ENCODE measurements at regions not wholly inside any gene's neighbourhood (a gene's known extent, or its start where the extent isn't known, plus 50 kb on each side); places are given as distances from the start of the nearest gene placed in this dataset.

DNA sequence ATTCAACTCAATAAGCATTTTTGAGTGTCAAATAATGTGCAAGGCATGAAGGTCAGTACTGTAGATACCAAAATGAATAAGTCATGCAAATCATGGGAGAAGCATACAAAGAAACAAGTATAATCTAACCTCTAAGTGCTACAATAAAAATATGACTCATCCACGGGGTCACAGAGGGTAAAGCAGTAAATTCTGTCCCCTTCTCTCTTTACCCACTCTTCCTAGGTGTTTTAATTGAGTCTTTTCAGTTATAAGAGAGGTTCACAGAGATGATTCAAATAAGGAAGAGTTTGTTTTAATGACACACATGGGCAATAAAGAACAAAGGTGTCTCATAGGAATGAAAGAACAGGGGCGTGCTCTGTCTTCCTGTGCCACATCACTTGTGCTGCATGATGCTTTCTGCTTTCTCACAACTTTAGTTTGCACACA is 71.5 kb upstream of the DAAM1 start:
- no peak overlapping the region for H3K4me3 ChIP-seq (replicated peaks; ENCODE audit: low read depth, low read length)
- no peaks in the 10 kb centered on the region for H3K36me3 ChIP-seq (ENCODE audit: control insufficient read depth, insufficient read depth, low read length)
- no peaks in the 10 kb centered on the region; the same call in 1 of the 2 replicates for H3K27me3 ChIP-seq (replicated peaks; ENCODE audit: control insufficient read depth, insufficient read depth, low read length)
- TF ChIP-seq, protein P1, sequence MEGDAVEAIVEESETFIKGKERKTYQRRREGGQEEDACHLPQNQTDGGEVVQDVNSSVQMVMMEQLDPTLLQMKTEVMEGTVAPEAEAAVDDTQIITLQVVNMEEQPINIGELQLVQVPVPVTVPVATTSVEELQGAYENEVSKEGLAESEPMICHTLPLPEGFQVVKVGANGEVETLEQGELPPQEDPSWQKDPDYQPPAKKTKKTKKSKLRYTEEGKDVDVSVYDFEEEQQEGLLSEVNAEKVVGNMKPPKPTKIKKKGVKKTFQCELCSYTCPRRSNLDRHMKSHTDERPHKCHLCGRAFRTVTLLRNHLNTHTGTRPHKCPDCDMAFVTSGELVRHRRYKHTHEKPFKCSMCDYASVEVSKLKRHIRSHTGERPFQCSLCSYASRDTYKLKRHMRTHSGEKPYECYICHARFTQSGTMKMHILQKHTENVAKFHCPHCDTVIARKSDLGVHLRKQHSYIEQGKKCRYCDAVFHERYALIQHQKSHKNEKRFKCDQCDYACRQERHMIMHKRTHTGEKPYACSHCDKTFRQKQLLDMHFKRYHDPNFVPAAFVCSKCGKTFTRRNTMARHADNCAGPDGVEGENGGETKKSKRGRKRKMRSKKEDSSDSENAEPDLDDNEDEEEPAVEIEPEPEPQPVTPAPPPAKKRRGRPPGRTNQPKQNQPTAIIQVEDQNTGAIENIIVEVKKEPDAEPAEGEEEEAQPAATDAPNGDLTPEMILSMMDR (IDR thresholded peaks at IDR 0.05; ENCODE audit: insufficient read depth, low read length, poor library complexity, severe bottlenecking), result no peak
- peak; percentile 52 for DNase-seq (ENCODE audit: extremely low read depth, insufficient read length)

DNA sequence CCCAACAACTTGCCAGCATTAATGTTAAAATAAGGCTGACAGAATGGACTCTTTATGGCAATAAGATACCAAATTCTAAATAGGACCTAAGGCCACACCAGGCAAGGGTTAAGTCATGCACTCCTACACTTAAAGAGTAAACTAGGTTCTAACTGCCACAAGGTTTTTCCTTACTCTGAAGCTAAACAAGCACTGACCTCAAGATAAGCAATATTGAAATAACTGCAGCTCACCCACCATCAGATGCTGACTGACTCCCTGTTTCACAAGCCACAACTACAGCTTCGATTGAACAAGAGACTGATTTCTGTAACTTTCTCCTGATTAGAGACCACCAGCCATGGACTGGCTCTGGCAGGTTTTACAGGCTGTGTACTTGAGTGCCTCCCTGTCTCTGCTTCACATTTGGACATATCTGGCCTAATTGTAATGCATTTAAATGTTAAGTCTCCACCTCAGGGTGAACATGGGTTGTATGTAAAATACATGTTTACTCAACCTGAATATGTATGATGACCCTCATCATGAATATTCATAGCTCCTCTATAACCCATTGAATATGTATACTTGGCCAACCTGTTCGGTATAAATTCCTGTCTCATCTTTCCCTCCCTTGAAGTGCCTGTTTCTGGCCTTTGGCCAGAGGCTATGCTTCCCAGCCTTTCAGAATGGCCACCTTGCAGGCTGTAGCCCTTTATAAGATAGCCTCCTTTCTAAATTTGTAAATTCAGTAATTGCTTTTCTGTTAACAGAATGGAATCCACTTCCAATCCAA is 70.5 kb upstream of the DAAM1 start:
- Histone ChIP-seq H3K36me3 (ENCODE audit: control insufficient read depth, insufficient read depth, low read length) (no peaks in the 10 kb centered on the region), H3K4me3 (replicated peaks; ENCODE audit: low read depth, low read length) (no peak overlapping the region), H3K27me3 (replicated peaks; ENCODE audit: control insufficient read depth, insufficient read depth, low read length) (no peaks in the 10 kb centered on the region; the same call in 1 of the 2 replicates)
- DNase-seq (ENCODE audit: extremely low read depth, insufficient read length), result no peak
- TF ChIP-seq, protein P1 (IDR thresholded peaks at IDR 0.05; ENCODE audit: insufficient read depth, low read length, poor library complexity, severe bottlenecking), result no peak

DNA sequence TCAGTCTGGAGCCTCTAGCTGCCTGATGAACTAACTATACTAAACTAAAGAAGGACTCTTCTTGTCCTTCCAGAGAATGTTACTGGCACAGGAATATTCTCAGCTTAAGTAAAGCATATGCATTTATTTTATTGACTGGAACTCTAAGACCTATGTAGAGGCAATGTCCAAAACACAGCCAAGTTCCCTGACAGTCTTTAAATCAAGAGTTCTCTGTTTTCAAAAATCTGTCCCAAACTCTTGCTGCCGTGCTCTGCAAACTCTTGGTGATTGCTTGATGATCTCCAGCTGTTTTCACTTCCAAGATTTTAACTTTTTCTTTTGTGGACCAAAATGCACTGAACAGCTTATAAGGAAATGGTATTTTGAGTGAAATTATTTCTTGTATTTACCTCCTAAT is 67.5 kb upstream of the DAAM1 start:
- Histone ChIP-seq H3K4me3 (replicated peaks; ENCODE audit: low read depth, low read length) (no peak overlapping the region), H3K36me3 (ENCODE audit: control insufficient read depth, insufficient read depth, low read length) (no peaks in the 10 kb centered on the region), H3K27me3 (replicated peaks; ENCODE audit: control insufficient read depth, insufficient read depth, low read length) (no peaks in the 10 kb centered on the region; the same call in 1 of the 2 replicates)
- DNase-seq (ENCODE audit: extremely low read depth, insufficient read length), result no peak
- TF ChIP-seq, protein P1 (IDR thresholded peaks at IDR 0.05; ENCODE audit: insufficient read depth, low read length, poor library complexity, severe bottlenecking), result no peak

DNA sequence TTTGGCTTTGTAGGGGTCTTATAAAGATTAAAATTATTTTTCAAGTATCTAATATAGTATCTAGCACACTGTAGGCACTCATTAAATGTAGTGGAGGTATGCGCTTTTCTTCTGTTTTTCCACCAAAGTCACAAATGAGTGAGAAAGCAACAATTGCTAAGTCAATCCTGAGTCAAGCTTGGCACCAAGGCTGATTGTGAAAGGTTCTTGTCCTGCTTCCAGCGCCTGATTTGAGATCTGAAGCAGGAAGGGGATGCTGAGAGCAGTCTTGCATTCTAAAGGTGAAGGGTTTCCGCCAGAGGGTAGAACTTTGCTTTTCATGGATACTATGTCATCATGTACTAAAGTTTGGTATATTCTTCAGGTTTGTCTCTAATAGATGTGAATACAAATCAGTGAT is 64.9 kb upstream of the DAAM1 start:
- Histone ChIP-seq H3K27me3 (replicated peaks; ENCODE audit: control insufficient read depth, insufficient read depth, low read length) (no peaks in the 10 kb centered on the region; the same call in 1 of the 2 replicates), H3K4me3 (replicated peaks; ENCODE audit: low read depth, low read length) (no peak overlapping the region), H3K36me3 (ENCODE audit: control insufficient read depth, insufficient read depth, low read length) (no peaks in the 10 kb centered on the region)
- TF ChIP-seq, protein P1 (IDR thresholded peaks at IDR 0.05; ENCODE audit: insufficient read depth, low read length, poor library complexity, severe bottlenecking), result no peak
- DNase-seq (ENCODE audit: extremely low read depth, insufficient read length), result no peak

DNA sequence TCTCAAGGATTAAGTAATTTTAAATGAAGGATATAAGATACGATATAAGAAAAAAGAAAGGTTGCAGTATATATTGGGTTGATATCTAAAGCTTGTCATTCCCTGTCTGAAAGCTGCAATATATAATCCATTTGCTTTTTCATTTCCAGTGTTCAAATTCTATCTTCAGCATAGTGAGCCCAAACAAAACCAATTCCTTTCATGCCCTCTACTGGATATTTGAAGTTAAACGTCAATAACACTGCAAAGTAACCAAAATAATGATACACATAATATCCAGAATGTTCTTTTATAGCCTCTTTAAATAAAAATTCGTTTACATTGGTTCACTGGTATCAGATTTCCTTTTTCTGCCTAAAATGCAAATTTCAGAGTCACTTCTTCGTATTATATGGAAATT is 64.5 kb upstream of the DAAM1 start:
- Histone ChIP-seq H3K27me3 (replicated peaks; ENCODE audit: control insufficient read depth, insufficient read depth, low read length) (no peaks in the 10 kb centered on the region; the same call in 1 of the 2 replicates), H3K4me3 (replicated peaks; ENCODE audit: low read depth, low read length) (no peak overlapping the region), H3K36me3 (ENCODE audit: control insufficient read depth, insufficient read depth, low read length) (no peaks in the 10 kb centered on the region)
- TF ChIP-seq, protein P1 (IDR thresholded peaks at IDR 0.05; ENCODE audit: insufficient read depth, low read length, poor library complexity, severe bottlenecking), result peak; percentile 19
- DNase-seq (ENCODE audit: extremely low read depth, insufficient read length), result no peak
